GM19468 (cell line): ENCODE measurements at regions not wholly inside any gene's neighbourhood (a gene's known extent, or its start where the extent isn't known, plus 50 kb on each side); places are given as distances from the start of the nearest gene placed in this dataset.

Experiments
- ATAC-seq: cut with Tn5 transposase; IDR thresholded peaks from one replicate; pipeline ENCODE4 v1.9.1; 2021; ENCODE audit warnings: mild to moderate bottlenecking, moderate library complexity, moderate number of reproducible peaks; ENCODE audit not compliant: unreplicated experiment; ENCODE audit errors: extremely low read depth

DNA sequence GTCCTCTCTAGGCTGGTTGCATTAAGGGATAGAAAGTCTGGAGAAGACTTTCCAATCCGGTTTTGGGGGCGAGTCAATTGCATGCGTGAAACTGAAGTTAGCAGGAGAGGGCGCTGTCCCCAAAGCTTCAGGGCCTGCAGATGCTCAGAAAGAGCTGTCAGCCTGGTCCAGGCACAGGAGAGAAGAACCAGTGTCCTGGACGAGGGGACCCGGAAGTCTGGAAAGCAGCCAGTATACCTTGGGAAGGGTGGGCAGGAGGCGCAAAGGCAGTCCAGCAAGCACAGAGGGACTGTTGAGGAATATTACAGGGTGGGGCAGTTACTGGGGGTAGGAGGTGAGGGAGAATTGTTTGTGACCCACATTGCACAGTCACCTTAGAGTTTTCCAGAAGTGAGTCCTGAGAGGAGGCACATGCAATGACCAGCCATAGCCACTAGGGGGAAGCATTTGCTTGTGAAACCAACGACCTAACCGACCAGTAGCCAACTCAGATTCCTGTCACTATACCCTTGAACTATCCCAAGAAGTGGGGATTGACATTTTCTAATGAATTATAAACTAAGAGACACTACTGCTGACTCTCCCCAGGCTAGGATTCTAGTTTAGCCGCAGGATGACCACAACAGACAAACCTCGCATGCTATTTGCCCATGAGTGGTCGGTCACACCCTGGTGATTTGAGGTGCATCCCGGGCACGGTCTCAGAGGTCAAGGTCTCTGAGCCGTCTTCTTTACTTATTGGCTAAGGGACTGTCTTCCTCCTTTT lies 172.8 kb downstream of the RDH14 start:
- ATAC-seq: peak; percentile 88

DNA sequence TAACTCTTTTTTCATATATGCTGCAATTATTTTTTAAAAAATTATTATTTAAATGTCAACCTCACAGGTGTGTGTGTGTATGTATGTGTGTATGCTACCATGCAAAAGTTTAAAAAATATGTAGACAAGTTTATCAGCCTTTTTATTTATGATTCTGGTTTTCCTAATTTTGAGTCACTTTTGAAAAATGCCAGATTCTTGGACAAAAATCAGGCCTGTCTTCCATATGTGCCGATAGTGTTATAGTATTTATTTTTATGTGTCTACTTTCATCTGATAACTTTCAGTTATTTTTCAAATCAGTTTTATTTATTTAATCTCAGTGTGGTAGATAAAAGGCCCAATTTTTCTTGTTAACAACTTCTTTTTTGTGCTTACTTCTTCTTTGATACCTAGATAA lies 176.2 kb downstream of the RDH14 start:
- ATAC-seq: no peak

DNA sequence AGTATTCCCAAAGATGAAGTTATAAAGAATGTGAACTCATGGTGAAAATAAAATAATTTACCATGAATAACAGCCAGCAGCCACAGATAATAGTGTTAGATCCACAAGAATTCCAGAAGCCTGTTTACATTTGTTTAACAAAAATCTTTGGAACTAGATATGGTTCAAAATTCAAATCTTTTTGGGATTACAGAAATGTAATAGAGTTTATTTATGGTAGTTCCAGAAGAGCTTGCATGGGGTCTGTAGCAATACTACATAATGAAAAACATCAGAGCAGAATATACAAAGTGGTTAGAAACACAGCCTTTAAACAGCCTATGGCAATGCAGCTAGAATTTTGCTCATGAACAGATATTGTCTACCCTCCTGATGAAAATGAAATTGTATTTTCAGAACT lies 179.1 kb downstream of the RDH14 start:
- ATAC-seq: no peak

DNA sequence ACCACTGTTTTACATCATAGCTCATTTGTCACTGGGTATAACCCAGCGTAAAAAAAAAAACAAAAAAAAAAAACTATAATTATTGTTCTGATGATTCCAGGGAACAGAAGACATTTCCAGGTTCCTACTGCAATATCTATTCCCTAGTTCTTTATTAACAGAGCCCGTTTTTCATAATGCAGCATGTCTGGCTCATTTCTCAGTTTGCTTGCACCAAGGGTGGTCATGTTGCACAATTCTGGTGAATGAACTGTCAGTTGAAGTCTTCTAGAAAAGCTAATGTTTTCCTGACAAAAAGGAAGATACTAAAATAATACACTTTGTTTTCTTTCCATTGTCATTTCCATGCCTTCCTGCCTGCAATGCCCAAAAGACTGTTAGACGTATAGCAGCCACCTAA lies 180.1 kb downstream of the RDH14 start:
- ATAC-seq: no peak

DNA sequence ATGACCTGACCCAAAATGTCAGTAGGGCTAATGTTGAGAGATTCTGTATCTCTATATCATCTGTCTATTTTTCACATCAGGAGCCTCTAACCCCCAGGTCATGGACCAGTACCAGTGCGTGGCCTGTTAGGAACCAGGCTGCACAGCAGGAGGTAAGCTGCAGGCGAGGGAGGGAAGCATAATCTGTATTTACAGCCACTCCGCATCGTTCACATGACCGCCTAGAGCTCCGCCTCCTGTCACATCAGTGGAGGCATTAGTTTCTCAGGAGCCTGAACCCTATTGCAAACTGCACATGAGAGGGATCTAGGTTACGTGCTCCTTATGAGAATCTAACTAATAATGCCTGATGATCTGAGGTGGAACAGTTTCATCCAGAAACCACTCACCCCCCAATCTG lies 180.6 kb downstream of the RDH14 start:
- ATAC-seq: no peak

GRCh38 chr2:18378020-18378653 lies 182.3 kb downstream of the RDH14 start:
- no peak for ATAC-seq

DNA sequence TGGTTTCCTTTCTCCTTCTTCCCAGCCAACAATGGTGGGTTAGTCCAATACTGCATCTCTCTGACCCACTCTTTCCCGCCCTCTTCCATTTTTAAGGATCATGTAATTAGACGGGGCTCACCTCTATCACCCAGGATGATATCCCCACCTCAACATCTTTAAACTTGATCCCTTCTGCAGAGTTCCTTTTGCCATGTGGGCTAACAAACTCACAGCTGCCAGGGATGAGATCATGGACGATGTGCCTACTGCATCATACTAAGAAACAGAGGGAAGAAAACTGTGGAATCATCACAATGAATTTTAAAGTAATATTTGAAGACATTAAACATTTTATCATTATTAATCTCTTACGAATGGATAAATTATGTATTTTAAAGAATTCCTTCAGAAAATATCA lies 183.5 kb downstream of the RDH14 start:
- ATAC-seq: no peak

- ATAC-seq: no peak
These were observed 186.8 kb downstream of the RDH14 start for GRCh38 chr2:18373664-18374063.

DNA sequence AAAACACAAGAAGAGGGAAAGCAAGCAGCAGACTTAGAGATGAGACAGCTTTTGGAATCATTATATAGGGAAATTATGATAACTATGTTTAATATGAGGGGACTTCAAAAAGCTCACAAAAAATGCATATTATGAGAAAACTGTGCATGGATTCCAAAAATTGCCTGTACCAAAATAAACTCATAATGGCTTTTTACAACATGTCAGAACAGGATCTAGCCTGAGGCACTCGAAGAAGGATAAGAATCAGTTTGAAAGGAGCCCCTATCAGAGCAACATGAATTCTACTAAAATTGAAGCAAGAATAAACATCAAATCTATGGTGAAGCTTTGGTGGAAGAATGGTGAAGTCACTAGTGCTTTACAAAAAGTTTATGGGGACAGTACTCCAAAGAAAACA lies 187.4 kb downstream of the RDH14 start:
- no peak for ATAC-seq

GRCh38 chr2:18372641-18373040 lies 187.8 kb downstream of the RDH14 start:
- no peak for ATAC-seq

- ATAC-seq: no peak
These were observed 190.7 kb downstream of the RDH14 start for GRCh38 chr2:18369760-18370159.

DNA sequence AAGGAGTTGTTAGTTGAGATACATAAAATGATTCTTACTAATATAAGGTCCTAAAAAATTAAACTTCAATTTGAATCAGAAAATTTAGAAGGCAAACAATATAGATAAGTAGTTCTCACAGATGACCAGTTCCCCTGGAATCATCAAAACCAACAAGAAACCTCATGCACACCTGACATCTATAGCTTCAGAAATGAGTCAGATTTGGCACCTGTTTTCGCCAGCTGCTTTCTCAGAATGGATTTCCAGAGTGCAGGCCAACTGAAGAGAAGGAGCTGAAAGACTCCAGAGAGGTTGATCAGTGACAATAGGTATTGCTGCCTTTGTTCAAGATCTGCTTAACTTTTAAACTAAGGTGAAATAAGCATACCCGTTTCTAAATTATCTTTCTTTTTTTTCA lies 192.4 kb downstream of the RDH14 start:
- ATAC-seq: no peak

DNA sequence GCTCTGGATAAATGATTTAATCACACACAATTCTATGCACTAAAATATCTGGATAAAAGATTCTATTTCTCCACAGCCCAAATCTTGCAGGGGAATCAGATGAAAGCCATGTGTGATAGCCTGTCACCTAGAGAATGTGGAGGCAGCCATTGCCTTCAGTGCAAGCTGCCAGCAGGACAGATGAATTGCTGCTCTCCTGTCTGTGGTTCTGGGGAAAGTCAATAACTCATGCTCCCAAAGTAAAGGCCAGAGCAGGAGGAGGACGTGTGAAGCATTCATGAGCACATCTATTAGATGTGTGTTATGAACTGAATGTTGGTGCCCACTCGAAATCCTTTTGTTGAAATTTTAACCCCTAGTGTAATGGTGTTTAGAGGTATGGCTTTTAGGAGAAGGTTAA lies 195.1 kb downstream of the RDH14 start:
- no peak for ATAC-seq

GRCh38 chr2:18363348-18363747 lies 197.1 kb downstream of the RDH14 start:
- no peak for ATAC-seq

DNA sequence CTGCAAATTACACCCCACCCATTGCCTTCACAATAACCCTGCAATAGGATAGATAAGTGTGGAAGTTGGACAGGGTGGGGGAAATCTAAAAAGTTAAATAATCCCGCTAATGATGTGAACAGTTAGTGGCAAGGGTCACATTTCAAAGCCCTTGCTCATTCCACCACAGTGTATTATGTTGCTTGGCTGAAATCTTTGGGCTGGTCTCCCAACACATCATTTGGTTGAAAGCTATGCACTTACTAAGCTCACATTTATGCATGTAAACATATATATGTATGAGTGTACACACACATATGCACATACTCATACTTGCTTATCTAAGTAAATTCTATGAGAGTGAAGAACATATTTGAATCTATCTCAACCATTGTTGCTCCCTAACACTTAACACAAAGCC lies 197.8 kb downstream of the RDH14 start:
- no peak for ATAC-seq

- ATAC-seq: no peak
These were observed 202.9 kb downstream of the RDH14 start for GRCh38 chr2:18357537-18357936.

DNA sequence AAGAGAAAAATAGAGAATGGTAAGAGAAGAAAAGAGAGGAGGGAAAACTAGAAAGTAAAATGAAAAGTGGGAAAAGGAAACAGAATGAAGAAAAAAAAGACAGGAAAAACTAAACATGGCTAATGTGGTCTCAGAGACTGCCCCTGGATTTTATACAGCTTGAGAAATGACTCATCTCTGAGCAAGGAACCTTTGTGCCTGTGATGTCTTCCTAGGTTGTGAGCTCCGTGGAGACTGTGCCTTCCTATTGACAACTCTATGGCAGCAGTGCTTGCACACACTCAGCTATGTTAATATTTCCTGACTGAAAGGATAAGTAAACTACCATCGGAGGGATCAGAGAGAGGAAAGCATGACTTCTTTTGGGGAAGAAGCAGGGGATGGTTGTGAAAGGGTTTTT lies 203.8 kb downstream of the RDH14 start:
- ATAC-seq: no peak

GRCh38 chr2:18349421-18349820 lies 211.0 kb downstream of the RDH14 start:
- no peak for ATAC-seq

DNA sequence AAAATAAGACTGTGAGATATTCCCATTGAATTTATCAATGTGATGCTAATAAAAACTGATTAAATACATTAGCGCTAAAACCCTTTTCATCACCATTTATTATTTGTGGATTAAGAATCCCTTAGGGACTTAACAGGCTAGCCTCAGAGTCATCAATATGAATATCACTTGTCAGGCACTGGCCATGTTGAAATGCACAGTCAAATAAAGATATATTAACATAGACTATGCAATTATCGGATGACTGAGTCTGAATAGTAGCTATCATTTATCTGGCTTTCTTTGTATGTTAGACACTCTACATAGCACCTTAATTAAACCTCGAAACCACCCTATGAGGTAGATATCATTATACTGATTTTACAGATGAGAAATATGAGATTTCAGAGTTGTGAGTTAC lies 213.6 kb downstream of the RDH14 start:
- ATAC-seq: no peak

GRCh38 chr2:18346344-18346743 lies 214.1 kb downstream of the RDH14 start:
- no peak for ATAC-seq

DNA sequence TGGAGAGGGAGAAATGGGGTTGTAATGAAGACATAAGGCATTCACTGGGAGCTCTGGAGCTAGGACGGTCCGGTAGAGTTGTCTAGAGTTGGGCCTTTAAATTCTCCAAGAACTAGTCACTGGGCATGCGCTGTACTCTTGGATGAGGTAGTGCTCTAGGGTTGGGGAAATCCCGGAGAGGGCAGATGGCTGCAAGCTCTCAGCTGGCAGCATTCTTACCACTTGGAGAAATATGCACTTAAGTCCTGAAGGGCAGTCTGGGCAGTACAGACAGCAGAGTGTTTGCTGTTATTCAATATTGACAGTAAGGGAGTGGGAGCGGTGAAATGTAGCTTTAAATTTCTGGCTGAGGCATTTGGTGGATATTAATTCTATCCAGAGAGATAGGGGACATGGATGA lies 214.6 kb downstream of the RDH14 start:
- ATAC-seq: no peak

GRCh38 chr2:18342901-18343300 lies 217.6 kb downstream of the RDH14 start:
- ATAC-seq: no peak
